ENCODE measurements at regions not wholly inside any gene's neighbourhood (a gene's known extent, or its start where the extent isn't known, plus 50 kb on each side); places are given as distances from the start of the nearest gene placed in this dataset.

DNA sequence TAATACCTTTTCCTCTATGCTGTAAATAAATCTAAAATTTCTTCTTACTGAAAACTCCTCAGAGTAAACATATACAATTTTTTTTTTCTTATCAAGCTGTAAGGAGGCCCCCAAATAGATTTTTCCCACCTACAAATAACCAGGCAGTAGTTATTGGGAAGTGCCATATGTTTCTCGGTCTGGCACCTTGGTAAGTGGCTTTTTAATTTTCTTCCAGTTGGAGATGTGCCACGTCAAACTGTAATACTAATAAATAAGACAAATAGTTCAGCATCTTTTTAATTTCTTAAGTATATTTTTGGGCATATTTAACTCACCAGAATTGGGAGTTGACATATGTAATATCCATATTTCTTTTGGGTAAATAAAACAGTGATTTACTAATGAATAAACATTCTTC lies 346.3 kb downstream of the DIPK2A start:
- Histone ChIP-seq H3K36me3 (ENCODE audit: control insufficient read depth in 1 of 2, insufficient read depth in 2 of 2, low read depth in 1 of 2, low read length in 2 of 2) (no peaks in the 10 kb centered on the region), H3K27ac (ENCODE audit: low read length, poor library complexity, severe bottlenecking) (no peak overlapping the region), H2AFZ (ENCODE audit: low read depth, low read length) (no peak overlapping the region), H2BK120ac (ENCODE audit: low read depth, low read length) (no peak overlapping the region), H2BK5ac (ENCODE audit: low read depth, low read length, poor library complexity, severe bottlenecking) (no peak overlapping the region), H2AK5ac (ENCODE audit: low read length, severe bottlenecking) (no peak overlapping the region), H3K27me3 (ENCODE audit: control insufficient read depth in 1 of 2, insufficient read depth in 1 of 2, low read length in 2 of 2) (no peaks in the 10 kb centered on the region), H3K4ac (ENCODE audit: low read depth in 1 of 2, low read length in 2 of 2) (no peak overlapping the region), H3K14ac (ENCODE audit: low read length in 2 of 2) (no peak overlapping the region), H2BK15ac (ENCODE audit: low read depth, poor library complexity, severe bottlenecking) (no peak overlapping the region), H3K4me1 (ENCODE audit: control insufficient read depth, insufficient read depth, low read depth, low read length) (no peaks in the 10 kb centered on the region), H2BK12ac (ENCODE audit: low read length in 2 of 2) (no peak overlapping the region), H3K9ac (ENCODE audit: low read length) (no peak overlapping the region), H3K18ac (ENCODE audit: low read depth in 1 of 2, low read length in 2 of 2) (no peak overlapping the region), H4K8ac (ENCODE audit: low read length) (no peak overlapping the region), H3K4me3 (ENCODE audit: insufficient read depth in 1 of 2, low read depth in 1 of 2, low read length in 2 of 2) (no peak overlapping the region), H3K23ac (ENCODE audit: low read length in 2 of 2) (no peak overlapping the region), H3K4me2 (ENCODE audit: low read length, poor library complexity, severe bottlenecking) (no peak overlapping the region), H3K9me3 (ENCODE audit: control insufficient read depth, low read length) (no peaks in the 10 kb centered on the region), H4K91ac (ENCODE audit: low read length) (no peak overlapping the region), H3K79me1 (replicated peaks; ENCODE audit: low read length, poor library complexity, severe bottlenecking) (no peaks in the 10 kb centered on the region)
- no peak for DNase-seq
- WGBS = no CpG with 5 or more reads among the region's 2 CpGs

DNA sequence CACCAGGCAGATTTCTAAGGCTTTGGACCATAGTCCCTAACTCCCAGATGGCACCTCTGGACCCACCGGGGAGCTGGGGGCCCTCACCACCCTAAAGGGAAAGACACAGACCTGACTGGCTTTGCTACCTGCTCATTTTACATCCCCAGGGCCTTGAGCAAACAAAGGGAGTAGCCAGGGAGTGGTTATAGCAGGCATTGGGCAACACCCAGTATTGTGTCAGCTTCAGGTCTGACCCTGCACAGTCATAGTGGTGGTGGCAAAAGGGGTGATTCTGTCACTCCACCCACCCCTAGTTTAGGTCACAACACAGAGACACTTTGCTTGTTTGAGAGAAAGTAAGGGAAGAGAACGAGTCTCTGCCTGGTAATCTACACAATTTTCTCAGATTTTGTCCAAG lies 352.5 kb downstream of the DIPK2A start:
- H2AK5ac ChIP-seq (ENCODE audit: low read length, severe bottlenecking) = no peak overlapping the region
- no peaks in the 10 kb centered on the region for H3K27me3 ChIP-seq (ENCODE audit: control insufficient read depth in 1 of 2, insufficient read depth in 1 of 2, low read length in 2 of 2)
- H3K9ac ChIP-seq (ENCODE audit: low read length) = no peak overlapping the region
- peaks cover 10% of the 10 kb centered on the region for H3K9me3 ChIP-seq (ENCODE audit: control insufficient read depth, low read length)
- H3K14ac ChIP-seq (ENCODE audit: low read length in 2 of 2) = peak overlapping the region in 1 of 2 experiments; percentile 57
- H2AFZ ChIP-seq (ENCODE audit: low read depth, low read length) = no peak overlapping the region
- H3K18ac ChIP-seq (ENCODE audit: low read depth in 1 of 2, low read length in 2 of 2) = no peak overlapping the region
- H3K4me3 ChIP-seq (ENCODE audit: insufficient read depth in 1 of 2, low read depth in 1 of 2, low read length in 2 of 2) = no peak overlapping the region
- no peaks in the 10 kb centered on the region for H3K36me3 ChIP-seq (ENCODE audit: control insufficient read depth in 1 of 2, insufficient read depth in 2 of 2, low read depth in 1 of 2, low read length in 2 of 2)
- no peak overlapping the region for H3K4me2 ChIP-seq (ENCODE audit: low read length, poor library complexity, severe bottlenecking)
- H4K8ac ChIP-seq (ENCODE audit: low read length) = no peak overlapping the region
- no peak overlapping the region for H4K91ac ChIP-seq (ENCODE audit: low read length)
- H3K23ac ChIP-seq (ENCODE audit: low read length in 2 of 2) = no peak overlapping the region
- no peak overlapping the region for H3K4ac ChIP-seq (ENCODE audit: low read depth in 1 of 2, low read length in 2 of 2)
- no peak overlapping the region for H2BK15ac ChIP-seq (ENCODE audit: low read depth, poor library complexity, severe bottlenecking)
- H2BK12ac ChIP-seq (ENCODE audit: low read length in 2 of 2) = no peak overlapping the region
- H2BK120ac ChIP-seq (ENCODE audit: low read depth, low read length) = no peak overlapping the region
- no peak for DNase-seq
- no peaks in the 10 kb centered on the region for H3K79me1 ChIP-seq (replicated peaks; ENCODE audit: low read length, poor library complexity, severe bottlenecking)
- no peak overlapping the region for H2BK5ac ChIP-seq (ENCODE audit: low read depth, low read length, poor library complexity, severe bottlenecking)
- 74% methylated on average over 2 of the region's 2 CpGs for WGBS
- no peaks in the 10 kb centered on the region for H3K4me1 ChIP-seq (ENCODE audit: control insufficient read depth, insufficient read depth, low read depth, low read length)
- no peak overlapping the region for H3K27ac ChIP-seq (ENCODE audit: low read length, poor library complexity, severe bottlenecking)

DNA sequence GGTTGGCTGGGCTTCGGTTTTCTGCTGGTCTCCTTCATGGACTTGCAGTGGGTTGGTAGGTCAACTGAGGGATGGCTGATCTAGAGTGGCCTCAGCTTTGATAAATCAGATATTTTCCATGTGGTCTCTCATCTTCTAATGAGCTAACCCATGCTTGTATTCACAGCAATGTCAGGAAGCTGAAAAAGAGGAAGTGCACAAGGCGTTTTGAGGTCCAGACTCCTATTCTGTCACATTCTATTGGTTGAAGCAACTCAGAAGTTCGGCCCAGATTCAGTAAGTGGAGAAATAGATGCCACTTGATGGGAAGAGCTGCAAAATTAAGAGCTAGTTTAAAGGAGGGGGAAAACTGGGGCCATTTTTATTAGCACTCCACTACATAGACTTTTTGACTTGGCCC lies 361.2 kb downstream of the DIPK2A start:
- H2BK15ac ChIP-seq (ENCODE audit: low read depth, poor library complexity, severe bottlenecking) = no peak overlapping the region
- 89% methylated on average over 3 of the region's 3 CpGs for WGBS
- H3K23ac ChIP-seq (ENCODE audit: low read length in 2 of 2) = no peak overlapping the region
- H3K9me3 ChIP-seq (ENCODE audit: control insufficient read depth, low read length) = peaks cover 5% of the 10 kb centered on the region
- no peaks in the 10 kb centered on the region for H3K36me3 ChIP-seq (ENCODE audit: control insufficient read depth in 1 of 2, insufficient read depth in 2 of 2, low read depth in 1 of 2, low read length in 2 of 2)
- no peaks in the 10 kb centered on the region for H3K79me1 ChIP-seq (replicated peaks; ENCODE audit: low read length, poor library complexity, severe bottlenecking)
- H3K9ac ChIP-seq (ENCODE audit: low read length) = no peak overlapping the region
- no peak overlapping the region for H2BK5ac ChIP-seq (ENCODE audit: low read depth, low read length, poor library complexity, severe bottlenecking)
- H3K18ac ChIP-seq (ENCODE audit: low read depth in 1 of 2, low read length in 2 of 2) = no peak overlapping the region
- H2BK12ac ChIP-seq (ENCODE audit: low read length in 2 of 2) = no peak overlapping the region
- H4K91ac ChIP-seq (ENCODE audit: low read length) = no peak overlapping the region
- H2AFZ ChIP-seq (ENCODE audit: low read depth, low read length) = no peak overlapping the region
- H3K4ac ChIP-seq (ENCODE audit: low read depth in 1 of 2, low read length in 2 of 2) = no peak overlapping the region
- no peaks in the 10 kb centered on the region for H3K27me3 ChIP-seq (ENCODE audit: control insufficient read depth in 1 of 2, insufficient read depth in 1 of 2, low read length in 2 of 2)
- H2AK5ac ChIP-seq (ENCODE audit: low read length, severe bottlenecking) = no peak overlapping the region
- no peaks in the 10 kb centered on the region for H3K4me1 ChIP-seq (ENCODE audit: control insufficient read depth, insufficient read depth, low read depth, low read length)
- no peak overlapping the region for H3K4me2 ChIP-seq (ENCODE audit: low read length, poor library complexity, severe bottlenecking)
- no peak overlapping the region for H4K8ac ChIP-seq (ENCODE audit: low read length)
- H3K14ac ChIP-seq (ENCODE audit: low read length in 2 of 2) = no peak overlapping the region
- H3K27ac ChIP-seq (ENCODE audit: low read length, poor library complexity, severe bottlenecking) = no peak overlapping the region
- no peak for DNase-seq
- H3K4me3 ChIP-seq (ENCODE audit: insufficient read depth in 1 of 2, low read depth in 1 of 2, low read length in 2 of 2) = no peak overlapping the region
- no peak overlapping the region for H2BK120ac ChIP-seq (ENCODE audit: low read depth, low read length)

DNA sequence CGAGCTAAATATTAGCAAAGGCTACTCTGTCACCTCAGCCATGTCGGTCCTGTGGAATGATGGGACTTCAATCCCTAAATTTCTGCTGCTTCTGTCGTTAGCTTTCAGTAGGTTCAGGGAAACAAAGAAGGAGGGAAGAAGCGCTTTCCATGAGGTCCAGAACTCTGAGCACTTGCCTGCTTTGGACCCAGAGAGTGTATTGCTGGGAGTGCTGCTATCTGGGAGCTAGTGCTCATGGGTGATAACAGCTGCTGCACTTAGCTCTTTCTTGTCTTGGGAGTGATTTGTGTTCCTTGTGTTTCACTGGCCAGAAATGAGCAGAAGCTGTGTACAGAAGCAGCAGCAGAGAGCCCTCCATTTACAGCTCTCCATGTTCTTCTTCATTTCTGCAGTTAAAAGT lies 369.8 kb downstream of the DIPK2A start:
- H2BK5ac ChIP-seq (ENCODE audit: low read depth, low read length, poor library complexity, severe bottlenecking) = no peak overlapping the region
- H2BK15ac ChIP-seq (ENCODE audit: low read depth, poor library complexity, severe bottlenecking) = no peak overlapping the region

More for the DNA sequence above, 369.8 kb downstream of the DIPK2A start:
- H3K23ac ChIP-seq (ENCODE audit: low read length in 2 of 2) = no peak overlapping the region
- no peak overlapping the region for H3K4ac ChIP-seq (ENCODE audit: low read depth in 1 of 2, low read length in 2 of 2)
- no peak overlapping the region for H3K4me2 ChIP-seq (ENCODE audit: low read length, poor library complexity, severe bottlenecking)
- no peak overlapping the region for H3K9ac ChIP-seq (ENCODE audit: low read length)
- H2BK120ac ChIP-seq (ENCODE audit: low read depth, low read length) = no peak overlapping the region
- H3K18ac ChIP-seq (ENCODE audit: low read depth in 1 of 2, low read length in 2 of 2) = no peak overlapping the region
- no peaks in the 10 kb centered on the region for H3K36me3 ChIP-seq (ENCODE audit: control insufficient read depth in 1 of 2, insufficient read depth in 2 of 2, low read depth in 1 of 2, low read length in 2 of 2)
- peak overlapping the region in 1 of 2 experiments; percentile 32 for H3K14ac ChIP-seq (ENCODE audit: low read length in 2 of 2)
- no peak overlapping the region for H2BK12ac ChIP-seq (ENCODE audit: low read length in 2 of 2)
- H4K91ac ChIP-seq (ENCODE audit: low read length) = no peak overlapping the region
- no peaks in the 10 kb centered on the region for H3K79me1 ChIP-seq (replicated peaks; ENCODE audit: low read length, poor library complexity, severe bottlenecking)
- no peak for DNase-seq
- H3K9me3 ChIP-seq (ENCODE audit: control insufficient read depth, low read length) = no peaks in the 10 kb centered on the region
- no peaks in the 10 kb centered on the region for H3K27me3 ChIP-seq (ENCODE audit: control insufficient read depth in 1 of 2, insufficient read depth in 1 of 2, low read length in 2 of 2)
- 73% methylated on average over 4 of the region's 4 CpGs for WGBS
- no peak overlapping the region for H3K4me3 ChIP-seq (ENCODE audit: insufficient read depth in 1 of 2, low read depth in 1 of 2, low read length in 2 of 2)
- no peak overlapping the region for H3K27ac ChIP-seq (ENCODE audit: low read length, poor library complexity, severe bottlenecking)
- no peaks in the 10 kb centered on the region for H3K4me1 ChIP-seq (ENCODE audit: control insufficient read depth, insufficient read depth, low read depth, low read length)
- no peak overlapping the region for H2AK5ac ChIP-seq (ENCODE audit: low read length, severe bottlenecking)
- H2AFZ ChIP-seq (ENCODE audit: low read depth, low read length) = no peak overlapping the region
- no peak overlapping the region for H4K8ac ChIP-seq (ENCODE audit: low read length)
